ENCODE measurements at regions not wholly inside any gene's neighbourhood (a gene's known extent, or its start where the extent isn't known, plus 50 kb on each side); places are given as distances from the start of the nearest gene placed in this dataset.

DNA sequence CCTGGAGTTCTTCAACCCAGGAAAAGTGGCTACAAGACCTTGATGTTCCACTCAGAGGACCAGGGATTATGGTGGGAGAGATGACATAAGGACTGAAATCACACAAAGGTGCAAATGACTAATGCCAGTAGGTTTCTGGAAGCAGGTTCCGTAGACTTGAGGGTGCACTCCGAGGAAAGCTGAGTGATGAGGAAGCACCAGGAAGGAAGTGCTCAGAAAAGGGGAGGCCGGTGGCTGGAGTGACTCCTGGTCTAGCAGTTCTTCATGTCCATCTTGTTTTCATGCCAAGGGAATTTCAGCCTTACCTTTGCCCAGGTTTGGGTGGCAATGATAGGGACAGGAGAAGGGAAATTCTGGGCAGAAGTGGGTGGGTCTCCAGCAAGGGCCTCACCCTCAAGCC is 74.5 kb downstream of the TMEM17 start:
- Histone ChIP-seq H3K9me3 (no peaks in the 10 kb centered on the region), H3K4me3 (no peak overlapping the region), H3K27me3 (no peaks in the 10 kb centered on the region), H3K27ac (no peak overlapping the region), H3K9ac (ENCODE audit: low read depth in 2 of 2, low read length in 2 of 2) (no peak overlapping the region), H3K4me1 (no peaks in the 10 kb centered on the region), H3K36me3 (no peaks in the 10 kb centered on the region)
- TF ChIP-seq CTCF (IDR thresholded peaks at IDR 0.05): no peak
- no peak for DNase-seq
- intact Hi-C loops (cut with DNase I): no loop called here

GRCh38 chr2:62430146-62430545 is 75.8 kb downstream of the TMEM17 start:
- intact Hi-C loops (cut with DNase I): no loop called here
- H3K27ac ChIP-seq: no peak overlapping the region

DNA sequence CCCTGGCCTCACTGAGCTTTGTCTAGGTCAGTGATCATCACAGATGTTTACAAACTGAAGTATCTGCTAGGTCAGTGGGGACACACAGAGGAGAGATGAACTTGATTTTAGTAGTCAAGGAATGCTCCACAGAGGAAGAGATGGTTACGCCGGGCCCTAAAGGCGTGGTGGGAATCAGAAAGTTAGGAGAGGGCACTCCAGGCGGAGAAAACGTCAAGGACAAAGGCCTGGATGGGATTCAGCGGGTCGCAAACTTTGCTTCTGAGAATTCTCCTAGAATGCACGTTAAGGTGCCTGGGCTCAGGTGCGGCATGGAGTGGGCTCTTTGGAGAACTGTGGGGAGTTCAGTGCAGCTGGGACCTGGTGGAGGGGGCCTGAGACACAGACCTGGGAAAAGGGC is 78.8 kb downstream of the TMEM17 start:
- Histone ChIP-seq H3K4me1 (no peaks in the 10 kb centered on the region), H3K9ac (ENCODE audit: low read depth in 2 of 2, low read length in 2 of 2) (no peak overlapping the region), H3K27me3 (no peaks in the 10 kb centered on the region), H3K36me3 (no peaks in the 10 kb centered on the region), H3K27ac (no peak overlapping the region), H3K9me3 (no peaks in the 10 kb centered on the region), H3K4me3 (no peak overlapping the region)
- no peak for DNase-seq
- TF ChIP-seq CTCF (IDR thresholded peaks at IDR 0.05): no peak
- intact Hi-C loops (cut with DNase I): no loop called here

More at GRCh38 chr2:62430146-62430545, 75.8 kb downstream of the TMEM17 start:
- no peak for TF ChIP-seq CTCF (IDR thresholded peaks at IDR 0.05)
- Histone ChIP-seq H3K9me3 (no peaks in the 10 kb centered on the region), H3K4me1 (no peaks in the 10 kb centered on the region), H3K27me3 (no peaks in the 10 kb centered on the region), H3K9ac (ENCODE audit: low read depth in 2 of 2, low read length in 2 of 2) (no peak overlapping the region), H3K36me3 (no peaks in the 10 kb centered on the region), H3K4me3 (no peak overlapping the region)
- DNase-seq: no peak

- no peak for DNase-seq
- Histone ChIP-seq H3K27ac (no peak overlapping the region), H3K4me3 (no peak overlapping the region), H3K4me1 (no peaks in the 10 kb centered on the region), H3K27me3 (no peaks in the 10 kb centered on the region), H3K9ac (ENCODE audit: low read depth in 2 of 2, low read length in 2 of 2) (no peak overlapping the region), H3K9me3 (no peaks in the 10 kb centered on the region), H3K36me3 (no peaks in the 10 kb centered on the region)
- intact Hi-C loops (cut with DNase I): no loop called here
- no peak for TF ChIP-seq CTCF (IDR thresholded peaks at IDR 0.05)
Observed at GRCh38 chr2:62426154-62426912, 79.7 kb downstream of the TMEM17 start.

GRCh38 chr2:62425684-62426083 is 80.3 kb downstream of the TMEM17 start:
- intact Hi-C loops (cut with DNase I): no loop called here
- H3K27me3 ChIP-seq: no peaks in the 10 kb centered on the region
- H3K9me3 ChIP-seq: no peaks in the 10 kb centered on the region
- no peaks in the 10 kb centered on the region for H3K4me1 ChIP-seq
- no peak for DNase-seq
- no peaks in the 10 kb centered on the region for H3K36me3 ChIP-seq
- H3K4me3 ChIP-seq: no peak overlapping the region
- no peak overlapping the region for H3K27ac ChIP-seq
- no peak for TF ChIP-seq CTCF (IDR thresholded peaks at IDR 0.05)
- H3K9ac ChIP-seq (ENCODE audit: low read depth in 2 of 2, low read length in 2 of 2): no peak overlapping the region
